ENCODE measurements at regions not wholly inside any gene's neighbourhood (a gene's known extent, or its start where the extent isn't known, plus 50 kb on each side); places are given as distances from the start of the nearest gene placed in this dataset.

- Histone ChIP-seq H3K36me3 (ENCODE audit: control insufficient read depth, insufficient read depth, low read length) (no peaks in the 10 kb centered on the region), H3K4me3 (ENCODE audit: low read depth, low read length) (no peak overlapping the region), H3K27me3 (ENCODE audit: control insufficient read depth, insufficient read depth, low read length) (no peaks in the 10 kb centered on the region)
- no peak for DNase-seq (ENCODE audit: low read depth)
- POLR2A ChIA-PET: no interaction called here
- TF ChIP-seq CTCF (IDR thresholded peaks at IDR 0.05; ENCODE audit: insufficient read depth, low read depth, low read length): no peak
- CTCF ChIA-PET: no interaction called here
Observed at GRCh38 chr2:221775096-221775495, 203.0 kb upstream of the EPHA4 start.

GRCh38 chr2:221774136-221774535 lies 202.0 kb upstream of the EPHA4 start:
- no peaks in the 10 kb centered on the region for H3K36me3 ChIP-seq (ENCODE audit: control insufficient read depth, insufficient read depth, low read length)
- CTCF ChIA-PET: interaction anchor here (0.7 kb wide), 1 partner anchor 192 kb away, joined by 3 read pairs; no protein-coding TSS in a partner anchor
- H3K4me3 ChIP-seq (ENCODE audit: low read depth, low read length): no peak overlapping the region
- no peak for TF ChIP-seq CTCF (IDR thresholded peaks at IDR 0.05; ENCODE audit: insufficient read depth, low read depth, low read length)
- no peaks in the 10 kb centered on the region for H3K27me3 ChIP-seq (ENCODE audit: control insufficient read depth, insufficient read depth, low read length)
- DNase-seq (ENCODE audit: low read depth): no peak
- POLR2A ChIA-PET: no interaction called here

- no peak for TF ChIP-seq CTCF (IDR thresholded peaks at IDR 0.05; ENCODE audit: insufficient read depth, low read depth, low read length)
- Histone ChIP-seq H3K36me3 (ENCODE audit: control insufficient read depth, insufficient read depth, low read length) (no peaks in the 10 kb centered on the region), H3K4me3 (ENCODE audit: low read depth, low read length) (no peak overlapping the region), H3K27me3 (ENCODE audit: control insufficient read depth, insufficient read depth, low read length) (no peaks in the 10 kb centered on the region)
- ChIA-PET CTCF (no interaction called here), POLR2A (no interaction called here)
- DNase-seq (ENCODE audit: low read depth): no peak
Observed at GRCh38 chr2:221771297-221771696, 199.2 kb upstream of the EPHA4 start.

GRCh38 chr2:221767106-221768012 lies 195.3 kb upstream of the EPHA4 start:
- no peak for TF ChIP-seq CTCF (IDR thresholded peaks at IDR 0.05; ENCODE audit: insufficient read depth, low read depth, low read length)
- no peaks in the 10 kb centered on the region for H3K36me3 ChIP-seq (ENCODE audit: control insufficient read depth, insufficient read depth, low read length)
- ChIA-PET POLR2A (no interaction called here), CTCF (no interaction called here)
- DNase-seq (ENCODE audit: low read depth): no peak
- no peaks in the 10 kb centered on the region for H3K27me3 ChIP-seq (ENCODE audit: control insufficient read depth, insufficient read depth, low read length)
- H3K4me3 ChIP-seq (ENCODE audit: low read depth, low read length): no peak overlapping the region

- no peaks in the 10 kb centered on the region for H3K27me3 ChIP-seq (ENCODE audit: control insufficient read depth, insufficient read depth, low read length)
- H3K4me3 ChIP-seq (ENCODE audit: low read depth, low read length): no peak overlapping the region
- H3K36me3 ChIP-seq (ENCODE audit: control insufficient read depth, insufficient read depth, low read length): no peaks in the 10 kb centered on the region
- ChIA-PET POLR2A (no interaction called here), CTCF (interaction anchor here (1.1 kb wide), 1 partner anchor 22 kb away, joined by 3 read pairs; no protein-coding TSS in a partner anchor)
- no peak for DNase-seq (ENCODE audit: low read depth)
- TF ChIP-seq CTCF (IDR thresholded peaks at IDR 0.05; ENCODE audit: insufficient read depth, low read depth, low read length): no peak
Observed at GRCh38 chr2:221762496-221762895, 190.4 kb upstream of the EPHA4 start.

Data from BJ (cell line).